ENCODE measurements at regions not wholly inside any gene's neighbourhood (a gene's known extent, or its start where the extent isn't known, plus 50 kb on each side); places are given as distances from the start of the nearest gene placed in this dataset.
"Not testable (repeated sequence)": the region's sequence is repeated elsewhere in the genome, so short reads cannot be mapped to it uniquely, and the experiment has no call there.

DNA sequence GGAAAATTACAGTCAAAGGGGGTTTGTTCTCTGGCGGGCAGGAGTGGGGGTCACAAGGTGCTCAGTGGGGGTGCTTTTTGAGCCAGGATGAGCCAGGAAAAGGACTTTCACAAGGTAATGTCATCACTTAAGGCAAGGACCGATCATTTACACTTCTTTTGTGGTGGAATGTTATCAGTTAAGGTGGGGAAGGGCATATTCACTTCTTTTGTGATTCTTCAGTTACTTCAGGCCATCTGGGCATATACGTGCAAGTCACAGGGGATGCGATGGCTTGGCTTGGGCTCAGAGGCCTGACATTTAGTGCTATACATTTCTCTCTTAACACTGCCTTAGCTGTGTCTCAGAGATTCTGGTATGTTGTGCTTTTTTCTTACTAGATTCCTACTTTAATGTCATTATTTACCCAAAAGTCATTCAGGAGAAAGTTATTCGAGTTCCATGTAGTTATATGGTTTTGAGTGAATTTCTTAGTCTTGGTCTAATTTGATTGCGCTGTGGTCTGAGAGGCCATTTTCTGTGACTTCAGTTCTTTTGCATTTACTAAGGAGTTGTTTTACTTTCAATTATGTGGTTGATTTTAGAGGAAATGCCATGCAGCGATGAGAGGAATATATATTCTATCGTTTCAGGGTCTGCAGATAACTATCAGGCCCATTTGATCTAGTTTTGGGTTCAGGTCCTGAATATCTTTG is 416.2 kb upstream of the EPHA7 start:
- not testable (repeated sequence) for H3F3A ChIP-seq (ENCODE audit: insufficient read depth, low read length, poor library complexity, severe bottlenecking); H3K27me3 ChIP-seq (ENCODE audit: insufficient read depth, low read depth, low read length); H3K9me3 ChIP-seq (ENCODE audit: low read length); H3K9me2 ChIP-seq (ENCODE audit: insufficient read depth, low read length); H3K4me3 ChIP-seq (ENCODE audit: low read length); H3K79me2 ChIP-seq (replicated peaks; ENCODE audit: insufficient read depth, low read length); H4K20me1 ChIP-seq (ENCODE audit: insufficient read depth); H3K36me3 ChIP-seq (ENCODE audit: insufficient read depth, low read length); H3K9ac ChIP-seq (ENCODE audit: low read length); H3K4me2 ChIP-seq (ENCODE audit: low read length); H2AFZ ChIP-seq (ENCODE audit: low read depth, low read length); H3K27ac ChIP-seq (ENCODE audit: low read length)

DNA sequence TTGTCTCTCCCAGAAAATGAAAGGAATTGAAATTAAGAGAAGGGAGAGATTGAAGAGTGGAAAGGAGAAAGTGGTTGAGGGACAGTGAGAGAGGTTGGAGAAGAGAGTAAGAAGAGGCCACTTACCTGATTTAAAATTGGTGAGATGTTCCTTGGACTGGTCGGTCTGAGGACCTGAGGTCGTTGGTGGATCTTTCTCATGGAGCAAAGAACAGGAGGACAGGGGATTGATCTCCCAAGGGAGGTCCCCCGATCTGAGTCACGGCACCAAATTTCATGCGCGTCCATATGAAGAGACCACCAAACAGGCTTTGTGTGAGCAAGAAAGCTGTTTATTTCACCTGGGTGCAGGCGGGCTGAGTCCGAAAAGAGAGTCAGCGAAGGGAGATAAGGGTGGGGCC is 415.7 kb upstream of the EPHA7 start:
- H3F3A ChIP-seq (ENCODE audit: insufficient read depth, low read length, poor library complexity, severe bottlenecking); H3K27me3 ChIP-seq (ENCODE audit: insufficient read depth, low read depth, low read length); H3K9me3 ChIP-seq (ENCODE audit: low read length); H3K27ac ChIP-seq (ENCODE audit: low read length); H3K36me3 ChIP-seq (ENCODE audit: insufficient read depth, low read length); H3K79me2 ChIP-seq (replicated peaks; ENCODE audit: insufficient read depth, low read length); H3K9ac ChIP-seq (ENCODE audit: low read length); H2AFZ ChIP-seq (ENCODE audit: low read depth, low read length); H3K4me2 ChIP-seq (ENCODE audit: low read length); H3K9me2 ChIP-seq (ENCODE audit: insufficient read depth, low read length); H3K4me3 ChIP-seq (ENCODE audit: low read length); H4K20me1 ChIP-seq (ENCODE audit: insufficient read depth): not testable (repeated sequence)

DNA sequence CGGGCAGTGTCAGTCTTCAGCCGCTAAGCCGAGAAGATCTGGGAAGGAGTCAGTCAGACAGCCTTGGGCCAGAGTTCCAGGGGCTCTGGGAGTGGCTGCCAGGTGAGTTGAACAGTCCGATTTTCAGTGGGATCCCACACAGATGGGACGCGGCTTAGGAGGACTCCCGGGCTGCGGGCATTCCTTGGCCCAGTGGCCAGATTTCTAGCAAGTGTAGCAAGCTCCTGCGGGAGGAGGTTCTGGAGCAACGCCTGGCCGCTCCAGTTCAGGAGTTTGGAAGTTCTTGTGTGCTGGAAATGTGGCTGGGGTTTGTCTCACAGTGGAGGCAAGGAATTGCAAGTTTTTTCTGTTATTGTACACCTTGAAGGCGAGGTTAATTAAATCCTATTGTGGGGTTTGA is 414.0 kb upstream of the EPHA7 start:
- not testable (repeated sequence) for H3F3A ChIP-seq (ENCODE audit: insufficient read depth, low read length, poor library complexity, severe bottlenecking); H2AFZ ChIP-seq (ENCODE audit: low read depth, low read length); H3K4me2 ChIP-seq (ENCODE audit: low read length); H3K9me2 ChIP-seq (ENCODE audit: insufficient read depth, low read length); H3K79me2 ChIP-seq (replicated peaks; ENCODE audit: insufficient read depth, low read length); H3K4me3 ChIP-seq (ENCODE audit: low read length); H3K9me3 ChIP-seq (ENCODE audit: low read length); H3K27ac ChIP-seq (ENCODE audit: low read length); H3K27me3 ChIP-seq (ENCODE audit: insufficient read depth, low read depth, low read length); H4K20me1 ChIP-seq (ENCODE audit: insufficient read depth); H3K9ac ChIP-seq (ENCODE audit: low read length); H3K36me3 ChIP-seq (ENCODE audit: insufficient read depth, low read length)

DNA sequence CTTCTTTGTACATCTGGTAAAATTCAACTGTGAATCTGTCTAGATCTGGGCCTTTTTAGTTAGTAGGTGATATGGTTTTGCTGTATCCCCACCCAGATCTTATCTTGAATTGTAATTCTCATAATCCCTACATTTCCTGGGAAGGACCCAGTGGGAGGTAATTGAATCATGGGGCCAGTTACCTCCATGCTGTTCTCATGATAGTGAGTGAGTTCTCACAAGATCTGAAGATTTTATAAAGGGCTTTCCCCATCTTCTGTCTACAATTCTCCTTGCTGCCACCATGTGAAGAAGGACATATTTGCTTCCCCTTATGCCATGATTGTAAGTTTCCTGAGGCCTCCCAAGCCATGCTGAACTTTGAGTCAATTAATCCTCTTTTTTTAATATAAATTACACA is 410.4 kb upstream of the EPHA7 start:
- not testable (repeated sequence) for H4K20me1 ChIP-seq (ENCODE audit: insufficient read depth); H3K27me3 ChIP-seq (ENCODE audit: insufficient read depth, low read depth, low read length); H3K79me2 ChIP-seq (replicated peaks; ENCODE audit: insufficient read depth, low read length); H3K4me3 ChIP-seq (ENCODE audit: low read length); H3F3A ChIP-seq (ENCODE audit: insufficient read depth, low read length, poor library complexity, severe bottlenecking); H3K27ac ChIP-seq (ENCODE audit: low read length); H3K9me2 ChIP-seq (ENCODE audit: insufficient read depth, low read length); H2AFZ ChIP-seq (ENCODE audit: low read depth, low read length); H3K4me2 ChIP-seq (ENCODE audit: low read length); H3K9ac ChIP-seq (ENCODE audit: low read length); H3K9me3 ChIP-seq (ENCODE audit: low read length); H3K36me3 ChIP-seq (ENCODE audit: insufficient read depth, low read length)

DNA sequence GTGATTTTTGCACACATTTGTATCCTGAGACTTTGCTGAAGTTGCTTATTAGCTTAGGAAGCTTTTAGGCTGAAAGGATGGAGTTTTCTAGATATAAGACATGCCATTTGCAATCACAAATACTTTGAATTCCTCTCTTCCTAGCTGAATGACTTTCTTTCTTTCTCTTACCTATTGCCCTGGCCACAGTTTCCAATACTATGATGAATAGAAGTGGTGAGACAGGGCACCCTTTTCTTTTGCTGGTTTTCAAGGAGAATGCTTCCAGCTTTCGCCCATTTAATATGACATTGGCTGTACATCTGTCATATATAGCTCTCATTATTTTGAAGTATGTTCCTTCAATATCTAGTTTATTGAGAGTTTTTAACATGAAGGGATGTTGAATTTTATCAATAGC is 409.6 kb upstream of the EPHA7 start:
- H3K27me3 ChIP-seq (ENCODE audit: insufficient read depth, low read depth, low read length) = no peaks in the 10 kb centered on the region
- H3K9me3 ChIP-seq (ENCODE audit: low read length) = no peaks in the 10 kb centered on the region
- no peak overlapping the region for H3K4me3 ChIP-seq (ENCODE audit: low read length)
- no peak overlapping the region for H3K4me2 ChIP-seq (ENCODE audit: low read length)
- no peaks in the 10 kb centered on the region for H3F3A ChIP-seq (ENCODE audit: insufficient read depth, low read length, poor library complexity, severe bottlenecking)
- no peaks in the 10 kb centered on the region for H3K79me2 ChIP-seq (replicated peaks; ENCODE audit: insufficient read depth, low read length)
- no peak overlapping the region for H3K27ac ChIP-seq (ENCODE audit: low read length)
- TF ChIP-seq POLR2AphosphoS5 (IDR thresholded peaks at IDR 0.05) (no peak), SMC3 (conservative IDR thresholded peaks at IDR 0.05; ENCODE audit: poor library complexity) (no peak), EP300 (conservative IDR thresholded peaks at IDR 0.05; ENCODE audit: poor library complexity, severe bottlenecking) (no peak), EZH2 (IDR thresholded peaks at IDR 0.05; ENCODE audit: borderline replicate concordance, insufficient read depth, low read length, poor library complexity, severe bottlenecking) (no peak), TAF1 (IDR thresholded peaks at IDR 0.05; ENCODE audit: low read depth) (no peak), RAD21 (conservative IDR thresholded peaks at IDR 0.05) (no peak), MXI1 (conservative IDR thresholded peaks at IDR 0.05; ENCODE audit: poor library complexity, severe bottlenecking) (no peak)
- TF ChIP-seq, protein P1, sequence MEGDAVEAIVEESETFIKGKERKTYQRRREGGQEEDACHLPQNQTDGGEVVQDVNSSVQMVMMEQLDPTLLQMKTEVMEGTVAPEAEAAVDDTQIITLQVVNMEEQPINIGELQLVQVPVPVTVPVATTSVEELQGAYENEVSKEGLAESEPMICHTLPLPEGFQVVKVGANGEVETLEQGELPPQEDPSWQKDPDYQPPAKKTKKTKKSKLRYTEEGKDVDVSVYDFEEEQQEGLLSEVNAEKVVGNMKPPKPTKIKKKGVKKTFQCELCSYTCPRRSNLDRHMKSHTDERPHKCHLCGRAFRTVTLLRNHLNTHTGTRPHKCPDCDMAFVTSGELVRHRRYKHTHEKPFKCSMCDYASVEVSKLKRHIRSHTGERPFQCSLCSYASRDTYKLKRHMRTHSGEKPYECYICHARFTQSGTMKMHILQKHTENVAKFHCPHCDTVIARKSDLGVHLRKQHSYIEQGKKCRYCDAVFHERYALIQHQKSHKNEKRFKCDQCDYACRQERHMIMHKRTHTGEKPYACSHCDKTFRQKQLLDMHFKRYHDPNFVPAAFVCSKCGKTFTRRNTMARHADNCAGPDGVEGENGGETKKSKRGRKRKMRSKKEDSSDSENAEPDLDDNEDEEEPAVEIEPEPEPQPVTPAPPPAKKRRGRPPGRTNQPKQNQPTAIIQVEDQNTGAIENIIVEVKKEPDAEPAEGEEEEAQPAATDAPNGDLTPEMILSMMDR (IDR thresholded peaks at IDR 0.05; ENCODE audit: poor library complexity, severe bottlenecking) = no peak
- TF ChIP-seq, protein P2, sequence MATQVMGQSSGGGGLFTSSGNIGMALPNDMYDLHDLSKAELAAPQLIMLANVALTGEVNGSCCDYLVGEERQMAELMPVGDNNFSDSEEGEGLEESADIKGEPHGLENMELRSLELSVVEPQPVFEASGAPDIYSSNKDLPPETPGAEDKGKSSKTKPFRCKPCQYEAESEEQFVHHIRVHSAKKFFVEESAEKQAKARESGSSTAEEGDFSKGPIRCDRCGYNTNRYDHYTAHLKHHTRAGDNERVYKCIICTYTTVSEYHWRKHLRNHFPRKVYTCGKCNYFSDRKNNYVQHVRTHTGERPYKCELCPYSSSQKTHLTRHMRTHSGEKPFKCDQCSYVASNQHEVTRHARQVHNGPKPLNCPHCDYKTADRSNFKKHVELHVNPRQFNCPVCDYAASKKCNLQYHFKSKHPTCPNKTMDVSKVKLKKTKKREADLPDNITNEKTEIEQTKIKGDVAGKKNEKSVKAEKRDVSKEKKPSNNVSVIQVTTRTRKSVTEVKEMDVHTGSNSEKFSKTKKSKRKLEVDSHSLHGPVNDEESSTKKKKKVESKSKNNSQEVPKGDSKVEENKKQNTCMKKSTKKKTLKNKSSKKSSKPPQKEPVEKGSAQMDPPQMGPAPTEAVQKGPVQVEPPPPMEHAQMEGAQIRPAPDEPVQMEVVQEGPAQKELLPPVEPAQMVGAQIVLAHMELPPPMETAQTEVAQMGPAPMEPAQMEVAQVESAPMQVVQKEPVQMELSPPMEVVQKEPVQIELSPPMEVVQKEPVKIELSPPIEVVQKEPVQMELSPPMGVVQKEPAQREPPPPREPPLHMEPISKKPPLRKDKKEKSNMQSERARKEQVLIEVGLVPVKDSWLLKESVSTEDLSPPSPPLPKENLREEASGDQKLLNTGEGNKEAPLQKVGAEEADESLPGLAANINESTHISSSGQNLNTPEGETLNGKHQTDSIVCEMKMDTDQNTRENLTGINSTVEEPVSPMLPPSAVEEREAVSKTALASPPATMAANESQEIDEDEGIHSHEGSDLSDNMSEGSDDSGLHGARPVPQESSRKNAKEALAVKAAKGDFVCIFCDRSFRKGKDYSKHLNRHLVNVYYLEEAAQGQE (IDR thresholded peaks at IDR 0.05; ENCODE audit: borderline replicate concordance) = no peak
- no peaks in the 10 kb centered on the region for H3K36me3 ChIP-seq (ENCODE audit: insufficient read depth, low read length)
- H2AFZ ChIP-seq (ENCODE audit: low read depth, low read length) = no peak overlapping the region
- H3K9ac ChIP-seq (ENCODE audit: low read length) = no peak overlapping the region
- no peaks in the 10 kb centered on the region for H4K20me1 ChIP-seq (ENCODE audit: insufficient read depth)
- no peaks in the 10 kb centered on the region for H3K9me2 ChIP-seq (ENCODE audit: insufficient read depth, low read length)

Measured in neural cell (in vitro differentiated cells).